ENCODE measurements at regions not wholly inside any gene's neighbourhood (a gene's known extent, or its start where the extent isn't known, plus 50 kb on each side); places are given as distances from the start of the nearest gene placed in this dataset.

GRCh38 chr2:240349133-240350005 lies 86.1 kb upstream of the GPC1 start:
- Histone ChIP-seq H3K36me3 (ENCODE audit: insufficient read depth, low read length) (no peaks in the 10 kb centered on the region), H3K4me3 (ENCODE audit: low read length in 2 of 2) (no peak overlapping the region), H3K27ac (ENCODE audit: low read depth, low read length) (no peak overlapping the region), H3K9me3 (ENCODE audit: control insufficient read depth in 1 of 2, low read length in 2 of 2) (no peaks in the 10 kb centered on the region), H3K4me1 (ENCODE audit: insufficient read depth, low read length) (no peaks in the 10 kb centered on the region), H3K27me3 (ENCODE audit: insufficient read depth, low read length) (no peaks in the 10 kb centered on the region)
- POLR2A ChIA-PET (ENCODE audit: partially characterized antibody) = no interaction called here
- no peaks in the 10 kb centered on the region for H3K36me3 Mint-ChIP-seq
- no peaks in the 10 kb centered on the region for H3K4me1 Mint-ChIP-seq
- H3K27me3 Mint-ChIP-seq = peaks cover 1 to 9% of the 10 kb centered on the region in 2 donors
- H3K9me3 Mint-ChIP-seq = peaks cover 0 to 10% (median 1%) of the 10 kb centered on the region in 8 donors
- DNase-seq = no peak
- intact Hi-C loops (cut with micrococcal nuclease) = no loop called here
- no peak overlapping the region for H3K4me3 Mint-ChIP-seq
- no peak overlapping the region for H3K27ac Mint-ChIP-seq
- CTCF ChIA-PET (ENCODE audit: partially characterized antibody) = no interaction called here

- Mint-ChIP-seq H3K4me3 (no peak overlapping the region), H3K27me3 (peaks cover 1 to 9% of the 10 kb centered on the region in 2 donors), H3K9me3 (peaks cover 0 to 5% (median 0%) of the 10 kb centered on the region in 8 donors), H3K27ac (no peak overlapping the region), H3K4me1 (no peaks in the 10 kb centered on the region), H3K36me3 (no peaks in the 10 kb centered on the region)
- Histone ChIP-seq H3K4me1 (ENCODE audit: insufficient read depth, low read length) (no peaks in the 10 kb centered on the region), H3K36me3 (ENCODE audit: insufficient read depth, low read length) (no peaks in the 10 kb centered on the region), H3K4me3 (ENCODE audit: low read length in 2 of 2) (no peak overlapping the region), H3K27ac (ENCODE audit: low read depth, low read length) (no peak overlapping the region), H3K27me3 (ENCODE audit: insufficient read depth, low read length) (no peaks in the 10 kb centered on the region), H3K9me3 (ENCODE audit: control insufficient read depth in 1 of 2, low read length in 2 of 2) (no peaks in the 10 kb centered on the region)
- CTCF ChIA-PET (ENCODE audit: partially characterized antibody) = no interaction called here
- no peak for DNase-seq
- POLR2A ChIA-PET (ENCODE audit: partially characterized antibody) = no interaction called here
- intact Hi-C loops (cut with micrococcal nuclease) = no loop called here
Observed at GRCh38 chr2:240350006-240350355, 85.5 kb upstream of the GPC1 start.

- CTCF ChIA-PET (ENCODE audit: partially characterized antibody) = no interaction called here
- H3K4me3 Mint-ChIP-seq = no peak overlapping the region
- POLR2A ChIA-PET (ENCODE audit: partially characterized antibody) = no interaction called here
- Histone ChIP-seq H3K36me3 (ENCODE audit: insufficient read depth, low read length) (no peaks in the 10 kb centered on the region), H3K9me3 (ENCODE audit: control insufficient read depth in 1 of 2, low read length in 2 of 2) (no peaks in the 10 kb centered on the region), H3K27me3 (ENCODE audit: insufficient read depth, low read length) (no peaks in the 10 kb centered on the region), H3K4me3 (ENCODE audit: low read length in 2 of 2) (no peak overlapping the region), H3K4me1 (ENCODE audit: insufficient read depth, low read length) (no peaks in the 10 kb centered on the region), H3K27ac (ENCODE audit: low read depth, low read length) (no peak overlapping the region)
- H3K27ac Mint-ChIP-seq = no peak overlapping the region
- no peak for DNase-seq
- H3K27me3 Mint-ChIP-seq = peaks cover 1 to 11% of the 10 kb centered on the region in 2 donors
- peaks cover 0 to 1% (median 0%) of the 10 kb centered on the region in 8 donors for H3K9me3 Mint-ChIP-seq
- intact Hi-C loops (cut with micrococcal nuclease) = no loop called here
- no peaks in the 10 kb centered on the region for H3K4me1 Mint-ChIP-seq
- H3K36me3 Mint-ChIP-seq = no peaks in the 10 kb centered on the region
Observed at GRCh38 chr2:240350696-240351087, 84.8 kb upstream of the GPC1 start.

GRCh38 chr2:240351088-240351741 lies 84.2 kb upstream of the GPC1 start:
- no peak for DNase-seq
- Histone ChIP-seq H3K9me3 (ENCODE audit: control insufficient read depth in 1 of 2, low read length in 2 of 2) (no peaks in the 10 kb centered on the region), H3K27me3 (ENCODE audit: insufficient read depth, low read length) (no peaks in the 10 kb centered on the region), H3K4me3 (ENCODE audit: low read length in 2 of 2) (no peak overlapping the region), H3K4me1 (ENCODE audit: insufficient read depth, low read length) (no peaks in the 10 kb centered on the region), H3K27ac (ENCODE audit: low read depth, low read length) (no peak overlapping the region), H3K36me3 (ENCODE audit: insufficient read depth, low read length) (no peaks in the 10 kb centered on the region)
- CTCF ChIA-PET (ENCODE audit: partially characterized antibody) = no interaction called here
- POLR2A ChIA-PET (ENCODE audit: partially characterized antibody) = no interaction called here
- Mint-ChIP-seq H3K27ac (no peak overlapping the region), H3K4me1 (no peaks in the 10 kb centered on the region), H3K4me3 (no peak overlapping the region), H3K9me3 (no peaks in the 10 kb centered on the region), H3K36me3 (no peaks in the 10 kb centered on the region), H3K27me3 (peaks cover 3 to 12% of the 10 kb centered on the region in 2 donors)
- intact Hi-C loops (cut with micrococcal nuclease) = no loop called here

- no peak for DNase-seq
- no peaks in the 10 kb centered on the region for H3K36me3 Mint-ChIP-seq
- ChIA-PET CTCF (ENCODE audit: partially characterized antibody) (no interaction called here), POLR2A (ENCODE audit: partially characterized antibody) (no interaction called here)
- intact Hi-C loops (cut with micrococcal nuclease) = no loop called here
- peaks cover 6 to 13% of the 10 kb centered on the region in 2 donors for H3K27me3 Mint-ChIP-seq
- H3K27ac ChIP-seq (ENCODE audit: low read depth, low read length) = no peak overlapping the region
- no peak overlapping the region for H3K27ac Mint-ChIP-seq
- no peaks in the 10 kb centered on the region for H3K27me3 ChIP-seq (ENCODE audit: insufficient read depth, low read length)
- no peak overlapping the region for H3K4me3 Mint-ChIP-seq
- no peaks in the 10 kb centered on the region for H3K4me1 ChIP-seq (ENCODE audit: insufficient read depth, low read length)
- no peaks in the 10 kb centered on the region for H3K4me1 Mint-ChIP-seq
- no peak overlapping the region for H3K4me3 ChIP-seq (ENCODE audit: low read length in 2 of 2)
- no peaks in the 10 kb centered on the region for H3K36me3 ChIP-seq (ENCODE audit: insufficient read depth, low read length)
- H3K9me3 ChIP-seq (ENCODE audit: control insufficient read depth in 1 of 2, low read length in 2 of 2) = no peaks in the 10 kb centered on the region
- H3K9me3 Mint-ChIP-seq = no peaks in the 10 kb centered on the region
Observed at GRCh38 chr2:240351826-240352426, 83.5 kb upstream of the GPC1 start.

- peaks cover 6 to 13% of the 10 kb centered on the region in 2 donors for H3K27me3 Mint-ChIP-seq
Observed at GRCh38 chr2:240353086-240353798, 82.2 kb upstream of the GPC1 start.

GRCh38 chr2:240353944-240354343 lies 81.5 kb upstream of the GPC1 start:
- H3K27ac Mint-ChIP-seq = no peak overlapping the region

More at GRCh38 chr2:240353086-240353798, 82.2 kb upstream of the GPC1 start:
- Histone ChIP-seq H3K27me3 (ENCODE audit: insufficient read depth, low read length) (no peaks in the 10 kb centered on the region), H3K4me1 (ENCODE audit: insufficient read depth, low read length) (no peaks in the 10 kb centered on the region), H3K27ac (ENCODE audit: low read depth, low read length) (no peak overlapping the region), H3K36me3 (ENCODE audit: insufficient read depth, low read length) (no peaks in the 10 kb centered on the region), H3K4me3 (ENCODE audit: low read length in 2 of 2) (no peak overlapping the region), H3K9me3 (ENCODE audit: control insufficient read depth in 1 of 2, low read length in 2 of 2) (no peaks in the 10 kb centered on the region)
- Mint-ChIP-seq H3K4me1 (no peaks in the 10 kb centered on the region), H3K9me3 (no peaks in the 10 kb centered on the region), H3K27ac (no peak overlapping the region), H3K36me3 (no peaks in the 10 kb centered on the region), H3K4me3 (no peak overlapping the region)
- CTCF ChIA-PET (ENCODE audit: partially characterized antibody) = no interaction called here
- no peak for DNase-seq
- intact Hi-C loops (cut with micrococcal nuclease) = no loop called here
- POLR2A ChIA-PET (ENCODE audit: partially characterized antibody) = no interaction called here

More at GRCh38 chr2:240353944-240354343, 81.5 kb upstream of the GPC1 start:
- peaks cover 6 to 9% of the 10 kb centered on the region in 2 donors for H3K27me3 Mint-ChIP-seq
- no peaks in the 10 kb centered on the region for H3K4me1 Mint-ChIP-seq
- Histone ChIP-seq H3K36me3 (ENCODE audit: insufficient read depth, low read length) (no peaks in the 10 kb centered on the region), H3K27me3 (ENCODE audit: insufficient read depth, low read length) (no peaks in the 10 kb centered on the region), H3K4me1 (ENCODE audit: insufficient read depth, low read length) (no peaks in the 10 kb centered on the region), H3K9me3 (ENCODE audit: control insufficient read depth in 1 of 2, low read length in 2 of 2) (no peaks in the 10 kb centered on the region), H3K4me3 (ENCODE audit: low read length in 2 of 2) (no peak overlapping the region), H3K27ac (ENCODE audit: low read depth, low read length) (no peak overlapping the region)
- DNase-seq = peak in 1 of 5 donors; percentile 19
- no peaks in the 10 kb centered on the region for H3K9me3 Mint-ChIP-seq
- intact Hi-C loops (cut with micrococcal nuclease) = no loop called here
- H3K36me3 Mint-ChIP-seq = no peaks in the 10 kb centered on the region
- CTCF ChIA-PET (ENCODE audit: partially characterized antibody) = no interaction called here
- H3K4me3 Mint-ChIP-seq = no peak overlapping the region
- POLR2A ChIA-PET (ENCODE audit: partially characterized antibody) = no interaction called here

Measured in CD4-positive, alpha-beta memory T cell (primary cell).